ENCODE measurements at regions not wholly inside any gene's neighbourhood (a gene's known extent, or its start where the extent isn't known, plus 50 kb on each side); places are given as distances from the start of the nearest gene placed in this dataset.

DNA sequence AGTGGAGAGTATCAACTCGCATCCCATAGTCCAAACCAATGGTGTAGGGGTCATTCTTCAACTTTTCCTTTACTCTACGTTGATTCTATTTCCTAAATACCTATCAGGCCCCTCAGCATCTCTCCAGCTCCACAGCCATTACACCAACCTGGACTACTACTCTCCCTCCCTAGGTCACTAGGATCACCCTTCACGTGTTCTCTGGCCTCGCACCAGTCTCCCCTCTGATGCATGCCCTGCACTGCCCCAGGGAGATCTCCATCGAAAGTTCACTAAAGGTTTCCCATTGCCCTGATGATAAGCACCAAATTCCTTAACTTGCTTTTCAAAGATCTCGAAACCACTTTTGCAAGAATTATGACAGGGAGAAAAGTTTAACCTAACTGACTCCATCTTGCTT, 421.5 kb downstream of the TSHZ3 start:
- H3K4me1 Mint-ChIP-seq, result peaks cover 11% of the 10 kb centered on the region
- no peak overlapping the region for H3K27ac Mint-ChIP-seq
- no peak for TF ChIP-seq TCF7 (CRISPR knock-in tag; IDR thresholded peaks at IDR 0.05; ENCODE audit: low read depth)
- TF ChIP-seq, protein P1, sequence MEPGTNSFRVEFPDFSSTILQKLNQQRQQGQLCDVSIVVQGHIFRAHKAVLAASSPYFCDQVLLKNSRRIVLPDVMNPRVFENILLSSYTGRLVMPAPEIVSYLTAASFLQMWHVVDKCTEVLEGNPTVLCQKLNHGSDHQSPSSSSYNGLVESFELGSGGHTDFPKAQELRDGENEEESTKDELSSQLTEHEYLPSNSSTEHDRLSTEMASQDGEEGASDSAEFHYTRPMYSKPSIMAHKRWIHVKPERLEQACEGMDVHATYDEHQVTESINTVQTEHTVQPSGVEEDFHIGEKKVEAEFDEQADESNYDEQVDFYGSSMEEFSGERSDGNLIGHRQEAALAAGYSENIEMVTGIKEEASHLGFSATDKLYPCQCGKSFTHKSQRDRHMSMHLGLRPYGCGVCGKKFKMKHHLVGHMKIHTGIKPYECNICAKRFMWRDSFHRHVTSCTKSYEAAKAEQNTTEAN (CRISPR knock-in tag; IDR thresholded peaks at IDR 0.05), result no peak
- TF ChIP-seq, protein P2, sequence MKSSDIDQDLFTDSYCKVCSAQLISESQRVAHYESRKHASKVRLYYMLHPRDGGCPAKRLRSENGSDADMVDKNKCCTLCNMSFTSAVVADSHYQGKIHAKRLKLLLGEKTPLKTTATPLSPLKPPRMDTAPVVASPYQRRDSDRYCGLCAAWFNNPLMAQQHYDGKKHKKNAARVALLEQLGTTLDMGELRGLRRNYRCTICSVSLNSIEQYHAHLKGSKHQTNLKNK (CRISPR knock-in tag; IDR thresholded peaks at IDR 0.05), result no peak
- no peak for TF ChIP-seq ZNF317 (CRISPR knock-in tag; IDR thresholded peaks at IDR 0.05; ENCODE audit: borderline replicate concordance, low read depth)
- TF ChIP-seq SOX15 (CRISPR knock-in tag; IDR thresholded peaks at IDR 0.05), result no peak
- TF ChIP-seq, protein P3, sequence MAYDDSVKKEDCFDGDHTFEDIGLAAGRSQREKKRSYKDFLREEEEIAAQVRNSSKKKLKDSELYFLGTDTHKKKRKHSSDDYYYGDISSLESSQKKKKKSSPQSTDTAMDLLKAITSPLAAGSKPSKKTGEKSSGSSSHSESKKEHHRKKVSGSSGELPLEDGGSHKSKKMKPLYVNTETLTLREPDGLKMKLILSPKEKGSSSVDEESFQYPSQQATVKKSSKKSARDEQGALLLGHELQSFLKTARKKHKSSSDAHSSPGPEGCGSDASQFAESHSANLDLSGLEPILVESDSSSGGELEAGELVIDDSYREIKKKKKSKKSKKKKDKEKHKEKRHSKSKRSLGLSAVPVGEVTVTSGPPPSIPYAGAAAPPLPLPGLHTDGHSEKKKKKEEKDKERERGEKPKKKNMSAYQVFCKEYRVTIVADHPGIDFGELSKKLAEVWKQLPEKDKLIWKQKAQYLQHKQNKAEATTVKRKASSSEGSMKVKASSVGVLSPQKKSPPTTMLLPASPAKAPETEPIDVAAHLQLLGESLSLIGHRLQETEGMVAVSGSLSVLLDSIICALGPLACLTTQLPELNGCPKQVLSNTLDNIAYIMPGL (CRISPR knock-in tag; IDR thresholded peaks at IDR 0.05), result no peak
- TF ChIP-seq ETV6 (CRISPR knock-in tag; IDR thresholded peaks at IDR 0.05), result no peak
- TF ChIP-seq FOXP1 (CRISPR knock-in tag; IDR thresholded peaks at IDR 0.05; ENCODE audit: borderline replicate concordance), result no peak
- TF ChIP-seq, protein P4, sequence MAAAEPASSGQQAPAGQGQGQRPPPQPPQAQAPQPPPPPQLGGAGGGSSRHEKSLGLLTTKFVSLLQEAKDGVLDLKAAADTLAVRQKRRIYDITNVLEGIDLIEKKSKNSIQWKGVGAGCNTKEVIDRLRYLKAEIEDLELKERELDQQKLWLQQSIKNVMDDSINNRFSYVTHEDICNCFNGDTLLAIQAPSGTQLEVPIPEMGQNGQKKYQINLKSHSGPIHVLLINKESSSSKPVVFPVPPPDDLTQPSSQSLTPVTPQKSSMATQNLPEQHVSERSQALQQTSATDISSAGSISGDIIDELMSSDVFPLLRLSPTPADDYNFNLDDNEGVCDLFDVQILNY (CRISPR knock-in tag; IDR thresholded peaks at IDR 0.05), result no peak
- no peak for TF ChIP-seq ZNF263 (CRISPR knock-in tag; IDR thresholded peaks at IDR 0.05; ENCODE audit: low read depth)
- TF ChIP-seq, protein P5, sequence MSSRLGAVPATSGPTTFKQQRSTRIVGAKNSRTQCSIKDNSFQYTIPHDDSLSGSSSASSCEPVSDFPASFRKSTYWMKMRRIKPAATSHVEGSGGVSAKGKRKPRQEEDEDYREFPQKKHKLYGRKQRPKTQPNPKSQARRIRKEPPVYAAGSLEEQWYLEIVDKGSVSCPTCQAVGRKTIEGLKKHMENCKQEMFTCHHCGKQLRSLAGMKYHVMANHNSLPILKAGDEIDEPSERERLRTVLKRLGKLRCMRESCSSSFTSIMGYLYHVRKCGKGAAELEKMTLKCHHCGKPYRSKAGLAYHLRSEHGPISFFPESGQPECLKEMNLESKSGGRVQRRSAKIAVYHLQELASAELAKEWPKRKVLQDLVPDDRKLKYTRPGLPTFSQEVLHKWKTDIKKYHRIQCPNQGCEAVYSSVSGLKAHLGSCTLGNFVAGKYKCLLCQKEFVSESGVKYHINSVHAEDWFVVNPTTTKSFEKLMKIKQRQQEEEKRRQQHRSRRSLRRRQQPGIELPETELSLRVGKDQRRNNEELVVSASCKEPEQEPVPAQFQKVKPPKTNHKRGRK (CRISPR knock-in tag; IDR thresholded peaks at IDR 0.05; ENCODE audit: borderline replicate concordance), result no peak
- no peak for TF ChIP-seq MYBL2 (CRISPR knock-in tag; IDR thresholded peaks at IDR 0.05)
- TF ChIP-seq, protein P6, sequence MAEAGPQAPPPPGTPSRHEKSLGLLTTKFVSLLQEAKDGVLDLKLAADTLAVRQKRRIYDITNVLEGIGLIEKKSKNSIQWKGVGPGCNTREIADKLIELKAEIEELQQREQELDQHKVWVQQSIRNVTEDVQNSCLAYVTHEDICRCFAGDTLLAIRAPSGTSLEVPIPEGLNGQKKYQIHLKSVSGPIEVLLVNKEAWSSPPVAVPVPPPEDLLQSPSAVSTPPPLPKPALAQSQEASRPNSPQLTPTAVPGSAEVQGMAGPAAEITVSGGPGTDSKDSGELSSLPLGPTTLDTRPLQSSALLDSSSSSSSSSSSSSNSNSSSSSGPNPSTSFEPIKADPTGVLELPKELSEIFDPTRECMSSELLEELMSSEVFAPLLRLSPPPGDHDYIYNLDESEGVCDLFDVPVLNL (CRISPR knock-in tag; IDR thresholded peaks at IDR 0.05; ENCODE audit: borderline replicate concordance, low read depth), result no peak
- no peak for TF ChIP-seq ZNF121 (CRISPR knock-in tag; IDR thresholded peaks at IDR 0.05)
- TF ChIP-seq, protein P7, sequence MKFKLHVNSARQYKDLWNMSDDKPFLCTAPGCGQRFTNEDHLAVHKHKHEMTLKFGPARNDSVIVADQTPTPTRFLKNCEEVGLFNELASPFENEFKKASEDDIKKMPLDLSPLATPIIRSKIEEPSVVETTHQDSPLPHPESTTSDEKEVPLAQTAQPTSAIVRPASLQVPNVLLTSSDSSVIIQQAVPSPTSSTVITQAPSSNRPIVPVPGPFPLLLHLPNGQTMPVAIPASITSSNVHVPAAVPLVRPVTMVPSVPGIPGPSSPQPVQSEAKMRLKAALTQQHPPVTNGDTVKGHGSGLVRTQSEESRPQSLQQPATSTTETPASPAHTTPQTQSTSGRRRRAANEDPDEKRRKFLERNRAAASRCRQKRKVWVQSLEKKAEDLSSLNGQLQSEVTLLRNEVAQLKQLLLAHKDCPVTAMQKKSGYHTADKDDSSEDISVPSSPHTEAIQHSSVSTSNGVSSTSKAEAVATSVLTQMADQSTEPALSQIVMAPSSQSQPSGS (CRISPR knock-in tag; IDR thresholded peaks at IDR 0.05; ENCODE audit: borderline replicate concordance, low read depth), result no peak
- ATAC-seq (no peak), DNase-seq (ENCODE audit: low spot score) (no peak)
- peaks cover 6% of the 10 kb centered on the region; the same call in 1 of the 2 replicates for H3K9me3 Mint-ChIP-seq
- H3K4me3 Mint-ChIP-seq, result no peak overlapping the region
- ChIA-PET CTCF (no interaction called here), POLR2A (no interaction called here)
- H3K27me3 Mint-ChIP-seq (ENCODE audit: low read depth), result peaks cover 10% of the 10 kb centered on the region
- peaks cover 4% of the 10 kb centered on the region for H3K36me3 Mint-ChIP-seq

DNA sequence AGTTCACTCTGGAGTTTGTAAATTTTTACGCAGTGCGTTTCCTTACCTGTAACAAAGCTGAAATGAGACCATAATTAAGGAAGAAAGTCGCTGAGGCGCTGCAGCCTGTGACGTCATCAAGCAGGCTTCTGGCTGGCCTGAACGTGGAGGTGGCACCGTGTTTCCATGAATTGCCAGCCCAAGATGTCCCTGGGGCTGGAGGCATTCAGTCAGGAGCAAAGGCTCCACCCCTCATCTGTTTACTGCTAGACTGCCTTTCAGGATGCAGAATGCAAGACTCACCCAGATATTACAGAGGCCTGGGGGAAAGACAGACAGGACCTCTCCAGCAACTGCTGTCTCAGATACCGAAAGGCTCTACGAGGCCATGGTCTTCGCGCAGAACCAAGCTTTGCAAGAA, 424.6 kb downstream of the TSHZ3 start:
- no peak for DNase-seq (ENCODE audit: low spot score)
- no peak for ATAC-seq
- CTCF ChIA-PET, result interaction anchor here (1.7 kb wide), 1 partner anchor 125 kb away, joined by 6 read pairs; no protein-coding TSS in a partner anchor
- peaks cover 14% of the 10 kb centered on the region for H3K27me3 Mint-ChIP-seq (ENCODE audit: low read depth)
- POLR2A ChIA-PET, result no interaction called here
- H3K36me3 Mint-ChIP-seq, result peaks cover 4% of the 10 kb centered on the region
- peaks cover 20% of the 10 kb centered on the region for H3K4me1 Mint-ChIP-seq
- H3K27ac Mint-ChIP-seq, result no peak overlapping the region
- H3K9me3 Mint-ChIP-seq, result peaks cover 6% of the 10 kb centered on the region; the same call in 1 of the 2 replicates
- no peak overlapping the region for H3K4me3 Mint-ChIP-seq
- TF ChIP-seq SOX15 (CRISPR knock-in tag; IDR thresholded peaks at IDR 0.05), result no peak
- TF ChIP-seq, protein P8, sequence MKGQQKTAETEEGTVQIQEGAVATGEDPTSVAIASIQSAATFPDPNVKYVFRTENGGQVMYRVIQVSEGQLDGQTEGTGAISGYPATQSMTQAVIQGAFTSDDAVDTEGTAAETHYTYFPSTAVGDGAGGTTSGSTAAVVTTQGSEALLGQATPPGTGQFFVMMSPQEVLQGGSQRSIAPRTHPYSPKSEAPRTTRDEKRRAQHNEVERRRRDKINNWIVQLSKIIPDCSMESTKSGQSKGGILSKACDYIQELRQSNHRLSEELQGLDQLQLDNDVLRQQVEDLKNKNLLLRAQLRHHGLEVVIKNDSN (CRISPR knock-in tag; IDR thresholded peaks at IDR 0.05), result no peak
- TF ChIP-seq, protein P9, sequence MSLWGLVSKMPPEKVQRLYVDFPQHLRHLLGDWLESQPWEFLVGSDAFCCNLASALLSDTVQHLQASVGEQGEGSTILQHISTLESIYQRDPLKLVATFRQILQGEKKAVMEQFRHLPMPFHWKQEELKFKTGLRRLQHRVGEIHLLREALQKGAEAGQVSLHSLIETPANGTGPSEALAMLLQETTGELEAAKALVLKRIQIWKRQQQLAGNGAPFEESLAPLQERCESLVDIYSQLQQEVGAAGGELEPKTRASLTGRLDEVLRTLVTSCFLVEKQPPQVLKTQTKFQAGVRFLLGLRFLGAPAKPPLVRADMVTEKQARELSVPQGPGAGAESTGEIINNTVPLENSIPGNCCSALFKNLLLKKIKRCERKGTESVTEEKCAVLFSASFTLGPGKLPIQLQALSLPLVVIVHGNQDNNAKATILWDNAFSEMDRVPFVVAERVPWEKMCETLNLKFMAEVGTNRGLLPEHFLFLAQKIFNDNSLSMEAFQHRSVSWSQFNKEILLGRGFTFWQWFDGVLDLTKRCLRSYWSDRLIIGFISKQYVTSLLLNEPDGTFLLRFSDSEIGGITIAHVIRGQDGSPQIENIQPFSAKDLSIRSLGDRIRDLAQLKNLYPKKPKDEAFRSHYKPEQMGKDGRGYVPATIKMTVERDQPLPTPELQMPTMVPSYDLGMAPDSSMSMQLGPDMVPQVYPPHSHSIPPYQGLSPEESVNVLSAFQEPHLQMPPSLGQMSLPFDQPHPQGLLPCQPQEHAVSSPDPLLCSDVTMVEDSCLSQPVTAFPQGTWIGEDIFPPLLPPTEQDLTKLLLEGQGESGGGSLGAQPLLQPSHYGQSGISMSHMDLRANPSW (CRISPR knock-in tag; conservative IDR thresholded peaks at IDR 0.05; ENCODE audit: low read depth), result no peak
- TF ChIP-seq FOXJ3 (CRISPR knock-in tag; IDR thresholded peaks at IDR 0.05; ENCODE audit: borderline replicate concordance), result no peak
- TF ChIP-seq ESRRA (CRISPR knock-in tag; IDR thresholded peaks at IDR 0.05; ENCODE audit: borderline replicate concordance), result no peak
- TF ChIP-seq, protein P10, sequence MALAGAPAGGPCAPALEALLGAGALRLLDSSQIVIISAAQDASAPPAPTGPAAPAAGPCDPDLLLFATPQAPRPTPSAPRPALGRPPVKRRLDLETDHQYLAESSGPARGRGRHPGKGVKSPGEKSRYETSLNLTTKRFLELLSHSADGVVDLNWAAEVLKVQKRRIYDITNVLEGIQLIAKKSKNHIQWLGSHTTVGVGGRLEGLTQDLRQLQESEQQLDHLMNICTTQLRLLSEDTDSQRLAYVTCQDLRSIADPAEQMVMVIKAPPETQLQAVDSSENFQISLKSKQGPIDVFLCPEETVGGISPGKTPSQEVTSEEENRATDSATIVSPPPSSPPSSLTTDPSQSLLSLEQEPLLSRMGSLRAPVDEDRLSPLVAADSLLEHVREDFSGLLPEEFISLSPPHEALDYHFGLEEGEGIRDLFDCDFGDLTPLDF (CRISPR knock-in tag; IDR thresholded peaks at IDR 0.05), result no peak
